ENCODE measurements at regions not wholly inside any gene's neighbourhood (a gene's known extent, or its start where the extent isn't known, plus 50 kb on each side); places are given as distances from the start of the nearest gene placed in this dataset.

GRCh38 chr1:166544036-166544435, 295.2 kb upstream of the POGK start:
- ATAC-seq = no peak
- no peak for TF ChIP-seq ESRRG (CRISPR knock-in tag; IDR thresholded peaks at IDR 0.05)
- TF ChIP-seq, protein P1, sequence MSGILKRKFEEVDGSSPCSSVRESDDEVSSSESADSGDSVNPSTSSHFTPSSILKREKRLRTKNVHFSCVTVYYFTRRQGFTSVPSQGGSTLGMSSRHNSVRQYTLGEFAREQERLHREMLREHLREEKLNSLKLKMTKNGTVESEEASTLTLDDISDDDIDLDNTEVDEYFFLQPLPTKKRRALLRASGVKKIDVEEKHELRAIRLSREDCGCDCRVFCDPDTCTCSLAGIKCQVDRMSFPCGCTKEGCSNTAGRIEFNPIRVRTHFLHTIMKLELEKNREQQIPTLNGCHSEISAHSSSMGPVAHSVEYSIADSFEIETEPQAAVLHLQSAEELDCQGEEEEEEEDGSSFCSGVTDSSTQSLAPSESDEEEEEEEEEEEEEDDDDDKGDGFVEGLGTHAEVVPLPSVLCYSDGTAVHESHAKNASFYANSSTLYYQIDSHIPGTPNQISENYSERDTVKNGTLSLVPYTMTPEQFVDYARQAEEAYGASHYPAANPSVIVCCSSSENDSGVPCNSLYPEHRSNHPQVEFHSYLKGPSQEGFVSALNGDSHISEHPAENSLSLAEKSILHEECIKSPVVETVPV (CRISPR knock-in tag; IDR thresholded peaks at IDR 0.05) = no peak
- no peak for TF ChIP-seq PATZ1 (CRISPR knock-in tag; IDR thresholded peaks at IDR 0.05; ENCODE audit: borderline replicate concordance)
- no peak for TF ChIP-seq ZFP3 (CRISPR knock-in tag; IDR thresholded peaks at IDR 0.05)
- TF ChIP-seq GLIS3 (CRISPR knock-in tag; IDR thresholded peaks at IDR 0.05) = no peak
- TF ChIP-seq ARNTL (CRISPR knock-in tag; IDR thresholded peaks at IDR 0.05; ENCODE audit: borderline replicate concordance, low read depth) = no peak
- TF ChIP-seq TOX (CRISPR knock-in tag; IDR thresholded peaks at IDR 0.05; ENCODE audit: borderline replicate concordance) = no peak
- TF ChIP-seq ZFP30 (CRISPR knock-in tag; IDR thresholded peaks at IDR 0.05) = no peak
- TF ChIP-seq ISL1 (CRISPR knock-in tag; IDR thresholded peaks at IDR 0.05) = no peak

- no peak for ATAC-seq
- no peak for TF ChIP-seq PATZ1 (CRISPR knock-in tag; IDR thresholded peaks at IDR 0.05; ENCODE audit: borderline replicate concordance)
- TF ChIP-seq ZNF8 (CRISPR knock-in tag; IDR thresholded peaks at IDR 0.05) = no peak
- TF ChIP-seq, protein P1 (CRISPR knock-in tag; IDR thresholded peaks at IDR 0.05) = no peak
- TF ChIP-seq ESRRG (CRISPR knock-in tag; IDR thresholded peaks at IDR 0.05) = no peak
- TF ChIP-seq TSHZ2 (CRISPR knock-in tag; IDR thresholded peaks at IDR 0.05) = no peak
- no peak for TF ChIP-seq PPARA (CRISPR knock-in tag; IDR thresholded peaks at IDR 0.05; ENCODE audit: borderline replicate concordance)
- TF ChIP-seq TCF4 (CRISPR knock-in tag; IDR thresholded peaks at IDR 0.05; ENCODE audit: borderline replicate concordance) = no peak
- TF ChIP-seq BACH2 (CRISPR knock-in tag; IDR thresholded peaks at IDR 0.05; ENCODE audit: borderline replicate concordance) = no peak
- TF ChIP-seq ZNF70 (CRISPR knock-in tag; IDR thresholded peaks at IDR 0.05) = no peak
- no peak for TF ChIP-seq ISL1 (CRISPR knock-in tag; IDR thresholded peaks at IDR 0.05)
- TF ChIP-seq TOX (CRISPR knock-in tag; IDR thresholded peaks at IDR 0.05; ENCODE audit: borderline replicate concordance) = no peak
- TF ChIP-seq CREB5 (CRISPR knock-in tag; IDR thresholded peaks at IDR 0.05; ENCODE audit: low read depth) = no peak
- no peak for TF ChIP-seq ZFP3 (CRISPR knock-in tag; IDR thresholded peaks at IDR 0.05)
- TF ChIP-seq GLIS3 (CRISPR knock-in tag; IDR thresholded peaks at IDR 0.05) = no peak
- no peak for TF ChIP-seq CSDC2 (CRISPR knock-in tag; IDR thresholded peaks at IDR 0.05)
- TF ChIP-seq RARB (CRISPR knock-in tag; IDR thresholded peaks at IDR 0.05) = no peak
- TF ChIP-seq, protein P2, sequence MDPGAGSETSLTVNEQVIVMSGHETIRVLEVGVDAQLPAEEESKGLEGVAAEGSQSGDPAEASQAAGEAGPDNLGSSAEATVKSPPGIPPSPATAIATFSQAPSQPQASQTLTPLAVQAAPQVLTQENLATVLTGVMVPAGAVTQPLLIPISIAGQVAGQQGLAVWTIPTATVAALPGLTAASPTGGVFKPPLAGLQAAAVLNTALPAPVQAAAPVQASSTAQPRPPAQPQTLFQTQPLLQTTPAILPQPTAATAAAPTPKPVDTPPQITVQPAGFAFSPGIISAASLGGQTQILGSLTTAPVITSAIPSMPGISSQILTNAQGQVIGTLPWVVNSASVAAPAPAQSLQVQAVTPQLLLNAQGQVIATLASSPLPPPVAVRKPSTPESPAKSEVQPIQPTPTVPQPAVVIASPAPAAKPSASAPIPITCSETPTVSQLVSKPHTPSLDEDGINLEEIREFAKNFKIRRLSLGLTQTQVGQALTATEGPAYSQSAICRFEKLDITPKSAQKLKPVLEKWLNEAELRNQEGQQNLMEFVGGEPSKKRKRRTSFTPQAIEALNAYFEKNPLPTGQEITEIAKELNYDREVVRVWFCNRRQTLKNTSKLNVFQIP (CRISPR knock-in tag; IDR thresholded peaks at IDR 0.05; ENCODE audit: borderline replicate concordance, low read depth) = no peak
- TF ChIP-seq ZNF565 (CRISPR knock-in tag; conservative IDR thresholded peaks at IDR 0.05; ENCODE audit: low read depth) = no peak
- TF ChIP-seq OSR1 (CRISPR knock-in tag; IDR thresholded peaks at IDR 0.05) = no peak
- TF ChIP-seq SNAI2 (CRISPR knock-in tag; IDR thresholded peaks at IDR 0.05) = no peak
These were observed 294.7 kb upstream of the POGK start for GRCh38 chr1:166544561-166544960.

Measured in SK-N-SH treated with all-trans-retinoic acid at 6 μM for 48 hours (cell line).